GDM1 (cell line): ENCODE measurements at regions not wholly inside any gene's neighbourhood (a gene's known extent, or its start where the extent isn't known, plus 50 kb on each side); places are given as distances from the start of the nearest gene placed in this dataset.

ENCODE experiments used
- DNase-seq: peaks from one replicate; lab custom pipeline; 2025; lab: John Stamatoyannopoulos, UW

GRCh38 chr15:97627634-97628033, 332.9 kb upstream of the ARRDC4 start:
- DNase-seq = no peak

- no peak for DNase-seq
Observed at GRCh38 chr15:97645758-97646157, 314.7 kb upstream of the ARRDC4 start.

- DNase-seq = no peak
Observed at GRCh38 chr15:97648728-97649127, 311.8 kb upstream of the ARRDC4 start.

- DNase-seq = no peak
Observed at GRCh38 chr15:97652041-97652440, 308.5 kb upstream of the ARRDC4 start.

GRCh38 chr15:97652700-97653167, 307.8 kb upstream of the ARRDC4 start:
- no peak for DNase-seq

GRCh38 chr15:97653896-97654295, 306.6 kb upstream of the ARRDC4 start:
- DNase-seq = no peak

GRCh38 chr15:97654481-97655076, 305.9 kb upstream of the ARRDC4 start:
- DNase-seq = no peak

GRCh38 chr15:97661796-97662195, 298.7 kb upstream of the ARRDC4 start:
- DNase-seq = no peak

GRCh38 chr15:97672586-97672985, 287.9 kb upstream of the ARRDC4 start:
- DNase-seq = no peak

GRCh38 chr15:97678656-97679055, 281.8 kb upstream of the ARRDC4 start:
- no peak for DNase-seq

GRCh38 chr15:97679106-97679688, 281.3 kb upstream of the ARRDC4 start:
- DNase-seq = no peak

GRCh38 chr15:97680606-97681220, 279.8 kb upstream of the ARRDC4 start:
- DNase-seq = no peak

GRCh38 chr15:97683831-97684230, 276.7 kb upstream of the ARRDC4 start:
- peak; percentile 21 for DNase-seq

GRCh38 chr15:97684249-97684648, 276.3 kb upstream of the ARRDC4 start:
- DNase-seq = peak; percentile 77

- no peak for DNase-seq
Observed at GRCh38 chr15:97686324-97686723, 274.2 kb upstream of the ARRDC4 start.

GRCh38 chr15:97687654-97688053, 272.8 kb upstream of the ARRDC4 start:
- no peak for DNase-seq

- DNase-seq = no peak
Observed at GRCh38 chr15:97688177-97688576, 272.3 kb upstream of the ARRDC4 start.

GRCh38 chr15:97688886-97689285, 271.6 kb upstream of the ARRDC4 start:
- no peak for DNase-seq

GRCh38 chr15:97691078-97691477, 269.4 kb upstream of the ARRDC4 start:
- no peak for DNase-seq

GRCh38 chr15:97691799-97692198, 268.7 kb upstream of the ARRDC4 start:
- DNase-seq = no peak

GRCh38 chr15:97692301-97693015, 268.0 kb upstream of the ARRDC4 start:
- DNase-seq = peak; percentile 4

- no peak for DNase-seq
Observed at GRCh38 chr15:97694456-97694855, 266.0 kb upstream of the ARRDC4 start.

- no peak for DNase-seq
Observed at GRCh38 chr15:97703400-97703799, 257.1 kb upstream of the ARRDC4 start.
